Common myeloid progenitor, CD34-positive (primary cell): ENCODE measurements at regions not wholly inside any gene's neighbourhood (a gene's known extent, or its start where the extent isn't known, plus 50 kb on each side); places are given as distances from the start of the nearest gene placed in this dataset.
"Not testable (repeated sequence)": the region's sequence is repeated elsewhere in the genome, so short reads cannot be mapped to it uniquely, and the experiment has no call there.

Experiments
- CTCF ChIA-PET: fragments of 350-600 bp; sonication (Branson Sonifier 250); formaldehyde crosslinking; loops from one replicate; lab custom pipeline; 2021; ENCODE audit warnings: antibody characterized with exemption; lab: Charles Lee
- POLR2A ChIA-PET: fragments of 350-600 bp; sonication (Branson Sonifier 250); formaldehyde crosslinking; loops from one replicate; lab custom pipeline; 2021; ENCODE audit warnings: antibody characterized with exemption; lab: Charles Lee
- DNase-seq, 3 donors: peaks; one replicate each; pipeline versions ENCODE4 v3.0.0 to v3.0.0-alpha.2; 2013
- H3K27ac ChIP-seq, 2 experiments: 1 replicate in 1 of 2; 2 replicates in 1 of 2; pipeline ENCODE4 v1.7.0; 2013; ENCODE audit warnings: inconsistent platforms in 2 of 2, low read length in 2 of 2, mild to moderate bottlenecking in 2 of 2, low read depth in 1 of 2, moderate library complexity in 1 of 2; ENCODE audit not compliant: severe bottlenecking in 2 of 2, insufficient read depth in 1 of 2, poor library complexity in 1 of 2
- H3K27me3 ChIP-seq, 5 experiments: replicated peaks in 2 of 5; 1 replicate in 3 of 5; 2 replicates in 2 of 5; pipeline versions ENCODE4 v1.6.1 to v1.7.0; 2013; ENCODE audit warnings: low read length in 4 of 5, mild to moderate bottlenecking in 2 of 5, moderate library complexity in 2 of 5, inconsistent platforms in 1 of 5; ENCODE audit not compliant: insufficient read depth in 5 of 5, control insufficient read depth in 4 of 5
- H3K36me3 ChIP-seq, 4 experiments: 1 replicate in 2 of 4; 2 replicates in 2 of 4; pipeline versions ENCODE4 v1.6.1 to v1.7.0; 2013; ENCODE audit warnings: low read length in 3 of 4, control low read depth in 1 of 4, mild to moderate bottlenecking in 1 of 4; ENCODE audit not compliant: control insufficient read depth in 4 of 4, insufficient read depth in 4 of 4
- H3K4me1 ChIP-seq, 4 experiments: 1 replicate in 3 of 4; 2 replicates in 1 of 4; pipeline versions ENCODE4 v1.6.1 to v1.7.1; 2013; ENCODE audit warnings: low read length in 3 of 4, mild to moderate bottlenecking in 3 of 4, control low read depth in 1 of 4, inconsistent platforms in 1 of 4, moderate library complexity in 1 of 4; ENCODE audit not compliant: control insufficient read depth in 4 of 4, insufficient read depth in 4 of 4; ENCODE audit errors: control extremely low read depth in 1 of 4
- H3K4me3 ChIP-seq, 7 experiments: 1 replicate in 4 of 7; 2 replicates in 3 of 7; pipeline versions ENCODE4 v1.5.1 to v1.7.0; 2013; ENCODE audit warnings: mild to moderate bottlenecking in 7 of 7, low read length in 6 of 7, moderate library complexity in 6 of 7, inconsistent platforms in 2 of 7, low read depth in 2 of 7, control low read depth in 1 of 7; ENCODE audit not compliant: insufficient read depth in 4 of 7, control insufficient read depth in 1 of 7; ENCODE audit errors: extremely low read depth in 1 of 7
- H3K9me3 ChIP-seq, 5 experiments: 1 replicate in 4 of 5; 2 replicates in 1 of 5; pipeline versions ENCODE4 v1.6.1 to v1.7.1; 2013; ENCODE audit warnings: low read length in 4 of 5, mild to moderate bottlenecking in 2 of 5, inconsistent platforms in 1 of 5, low read depth in 1 of 5, moderate library complexity in 1 of 5; ENCODE audit not compliant: control insufficient read depth in 4 of 5, insufficient read depth in 2 of 5; ENCODE audit errors: control extremely low read depth in 1 of 5
- WGBS: methylation state at CpG from one replicate; pipeline ENCODE4 v1.1.5; 2013; ENCODE audit not compliant: insufficient coverage; 5-methylcytosine and 5-hydroxymethylcytosine counted together

DNA sequence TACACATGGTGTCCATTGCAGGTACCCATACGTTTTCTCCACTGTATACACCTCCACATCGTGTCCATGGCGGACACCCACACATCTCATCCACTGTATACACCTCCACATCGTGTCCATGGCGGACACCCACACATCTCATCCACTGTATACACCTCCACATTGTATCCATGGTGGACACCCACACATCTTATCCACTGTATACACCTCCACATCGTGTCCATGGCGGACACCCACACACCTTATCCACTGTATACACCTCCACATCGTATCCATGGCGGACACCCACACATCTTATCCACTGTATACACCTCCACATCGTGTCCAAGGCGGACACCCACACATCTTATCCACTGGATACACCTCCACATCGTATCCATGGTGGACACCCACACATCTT lies 50.4 kb upstream of the TTC34 start:
- H3K27ac ChIP-seq, H3K4me3 ChIP-seq, CTCF ChIA-PET, H3K36me3 ChIP-seq, POLR2A ChIA-PET, H3K9me3 ChIP-seq, DNase-seq, H3K27me3 ChIP-seq: not testable (repeated sequence)
- peaks cover 0 to 28% (median 11%) of the 10 kb centered on the region in 4 experiments for H3K4me1 ChIP-seq
- 93% methylated on average over 5 of the region's 12 CpGs for WGBS

- Histone ChIP-seq H3K9me3 (no peaks in the 10 kb centered on the region), H3K4me3 (no peak overlapping the region), H3K27ac (no peak overlapping the region), H3K4me1 (peaks cover 0 to 10% (median 0%) of the 10 kb centered on the region in 4 experiments), H3K27me3 (no peaks in the 10 kb centered on the region), H3K36me3 (no peaks in the 10 kb centered on the region)
- WGBS, result 94% methylated on average over 8 of the region's 9 CpGs
- ChIA-PET POLR2A (no interaction called here), CTCF (no interaction called here)
- DNase-seq, result no peak
Measured at GRCh38 chr1:2853711-2854110, 52.2 kb upstream of the TTC34 start.

DNA sequence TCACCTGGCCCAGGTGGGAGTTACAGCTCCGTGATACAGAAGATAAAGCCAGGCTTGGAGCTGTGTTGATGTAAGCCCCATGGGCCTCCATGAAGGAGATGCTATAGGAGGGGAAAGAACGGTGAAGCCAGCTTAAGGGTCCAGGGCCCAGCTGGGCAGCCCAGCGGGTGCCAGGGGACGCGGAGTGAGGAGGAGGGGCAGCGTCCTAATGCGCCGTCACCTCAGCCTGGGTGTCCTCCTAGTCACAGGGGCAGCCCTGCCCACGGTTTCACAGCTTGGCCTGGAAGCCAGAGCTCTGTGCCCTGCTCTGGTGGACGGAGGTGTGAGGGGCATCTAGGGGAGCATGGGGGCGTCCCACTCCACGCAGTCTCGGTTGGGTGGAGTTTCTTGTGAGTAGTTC lies 52.7 kb upstream of the TTC34 start:
- Histone ChIP-seq H3K4me1 (peaks cover 0 to 6% (median 0%) of the 10 kb centered on the region in 4 experiments), H3K36me3 (no peaks in the 10 kb centered on the region), H3K4me3 (no peak overlapping the region), H3K27ac (no peak overlapping the region), H3K27me3 (no peaks in the 10 kb centered on the region), H3K9me3 (peaks cover 0 to under 1% (median 0%) of the 10 kb centered on the region in 5 experiments)
- POLR2A ChIA-PET, result no interaction called here
- no peak for DNase-seq
- 93% methylated on average over 12 of the region's 13 CpGs for WGBS
- CTCF ChIA-PET, result no interaction called here

DNA sequence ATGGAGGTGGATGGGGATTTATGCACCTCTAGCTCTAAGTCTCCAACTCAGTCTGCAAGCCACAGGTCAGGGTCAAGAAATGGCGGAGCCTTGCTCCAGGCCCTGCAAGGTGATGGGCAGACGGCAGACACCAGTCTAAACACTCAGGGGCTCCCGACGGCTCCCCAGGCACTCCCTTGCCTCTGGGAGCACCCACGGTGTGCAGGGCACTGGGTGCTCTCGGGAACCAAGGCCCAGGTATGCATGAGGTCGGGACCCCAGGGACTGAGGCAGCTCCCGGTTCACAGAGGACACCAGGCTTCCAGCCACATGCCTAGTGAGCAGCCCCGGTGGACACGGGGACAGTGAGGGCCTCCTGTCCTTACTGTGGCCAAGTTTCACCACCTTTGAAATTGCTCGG lies 53.1 kb upstream of the TTC34 start:
- WGBS, result 93% methylated on average over 7 of the region's 11 CpGs
- no peak overlapping the region for H3K27ac ChIP-seq
- POLR2A ChIA-PET, result no interaction called here
- peaks cover 0 to 6% (median 0%) of the 10 kb centered on the region in 4 experiments for H3K4me1 ChIP-seq
- peaks cover 0 to 4% (median 0%) of the 10 kb centered on the region in 5 experiments for H3K9me3 ChIP-seq
- no peak overlapping the region for H3K4me3 ChIP-seq
- no peaks in the 10 kb centered on the region for H3K36me3 ChIP-seq
- CTCF ChIA-PET, result no interaction called here
- DNase-seq, result no peak
- H3K27me3 ChIP-seq, result no peaks in the 10 kb centered on the region

- Histone ChIP-seq H3K36me3 (no peaks in the 10 kb centered on the region), H3K4me3 (no peak overlapping the region), H3K4me1 (peaks cover 0 to 6% (median 0%) of the 10 kb centered on the region in 4 experiments), H3K27me3 (no peaks in the 10 kb centered on the region), H3K9me3 (peaks cover 0 to 4% (median 0%) of the 10 kb centered on the region in 5 experiments), H3K27ac (no peak overlapping the region)
- WGBS, result 94% methylated on average over 53 of the region's 57 CpGs
- DNase-seq, result no peak
- CTCF ChIA-PET, result no interaction called here
- POLR2A ChIA-PET, result no interaction called here
Measured at GRCh38 chr1:2855206-2856065, 53.9 kb upstream of the TTC34 start.

DNA sequence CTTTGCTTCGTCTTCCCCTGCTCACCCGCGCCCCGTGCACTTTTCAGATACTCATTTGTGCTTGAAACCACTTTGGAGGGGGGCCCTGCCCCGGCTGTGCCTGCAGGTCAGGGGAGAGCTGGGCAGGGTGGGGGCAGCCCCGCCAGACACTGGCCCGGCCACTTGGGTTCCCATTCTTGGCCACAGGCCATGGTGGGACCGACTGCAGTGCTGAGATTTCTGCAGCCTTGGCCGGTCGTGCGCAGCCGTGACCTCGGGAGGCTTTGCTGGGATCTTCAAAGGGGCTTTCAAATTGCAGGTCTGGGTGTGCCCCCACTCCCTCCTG lies 54.5 kb upstream of the TTC34 start:
- Histone ChIP-seq H3K27me3 (no peaks in the 10 kb centered on the region), H3K4me3 (no peak overlapping the region), H3K9me3 (peaks cover 0 to 4% (median 0%) of the 10 kb centered on the region in 5 experiments), H3K36me3 (no peaks in the 10 kb centered on the region), H3K27ac (no peak overlapping the region), H3K4me1 (peaks cover 0 to 6% (median 0%) of the 10 kb centered on the region in 4 experiments)
- 90% methylated on average over 13 of the region's 13 CpGs for WGBS
- DNase-seq, result no peak
- ChIA-PET CTCF (no interaction called here), POLR2A (no interaction called here)

DNA sequence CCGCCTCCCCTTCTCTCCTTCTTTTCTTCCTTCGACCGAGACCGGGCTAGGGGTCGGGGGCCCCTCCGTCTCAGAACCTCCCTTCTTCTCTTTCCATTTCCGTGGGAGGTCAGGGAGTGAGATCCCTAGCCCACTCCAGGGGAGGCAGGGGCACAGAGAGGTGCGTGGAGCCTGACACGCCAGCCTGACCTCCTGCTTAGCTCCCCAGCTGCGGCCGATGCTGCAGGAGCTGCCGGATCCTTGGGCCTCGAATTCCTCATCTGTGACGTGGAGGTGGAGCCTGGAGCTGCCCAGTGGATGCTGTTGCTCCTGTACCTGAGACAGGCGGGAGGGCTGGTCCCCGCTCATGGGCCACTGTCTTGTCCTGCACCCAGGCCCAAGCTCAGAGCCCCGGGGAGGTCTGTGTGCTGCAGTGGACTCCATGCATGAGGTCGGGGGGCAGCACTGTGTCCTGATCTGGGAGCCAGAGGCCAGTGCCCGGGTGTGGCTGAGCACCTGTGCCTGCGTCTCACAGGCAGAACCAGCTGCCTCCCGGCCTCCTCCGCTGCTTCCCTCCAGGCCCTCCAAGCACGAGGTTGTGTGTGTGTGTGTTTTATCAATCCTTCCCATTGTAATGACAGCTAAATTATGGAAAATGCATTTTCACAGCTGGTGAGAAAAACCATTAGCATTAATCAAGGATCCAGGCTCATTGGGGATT lies 55.3 kb upstream of the TTC34 start:
- Histone ChIP-seq H3K4me1 (peaks cover 0 to 13% (median 0%) of the 10 kb centered on the region in 4 experiments), H3K4me3 (no peak overlapping the region), H3K9me3 (peaks cover 0 to 4% (median 0%) of the 10 kb centered on the region in 5 experiments), H3K27ac (no peak overlapping the region), H3K27me3 (no peaks in the 10 kb centered on the region), H3K36me3 (no peaks in the 10 kb centered on the region)
- CTCF ChIA-PET, result interaction anchor here (0.8 kb wide), 1 partner anchor 9 kb away, joined by 3 read pairs; no protein-coding TSS in a partner anchor
- 92% methylated on average over 16 of the region's 23 CpGs for WGBS
- POLR2A ChIA-PET, result no interaction called here
- no peak for DNase-seq
